OCI-LY3 (cell line): ENCODE measurements at regions not wholly inside any gene's neighbourhood (a gene's known extent, or its start where the extent isn't known, plus 50 kb on each side); places are given as distances from the start of the nearest gene placed in this dataset.

Source experiments
- H2AFZ ChIP-seq: fragments of 200-600, 300-600 bp; shearing (Covaris generic); 2 replicates; pipeline ENCODE4 v1.6.0; 2014; ENCODE audit warnings: antibody characterized with exemption, low read depth, low read length
- H3K27ac ChIP-seq: fragments of 200-600, 300-600 bp; sonication (generic); 2 replicates; pipeline ENCODE4 v1.5.1; 2014; ENCODE audit warnings: mild to moderate bottlenecking, low read length, moderate library complexity, mixed read lengths
- H3K27me3 ChIP-seq: fragments of 200-600, 300-600 bp; sonication (generic); 2 replicates; pipeline ENCODE4 v1.6.1; 2014; ENCODE audit warnings: low read depth, low read length, mixed read lengths
- H3K36me3 ChIP-seq: fragments of 200-600, 300-600 bp; sonication (generic); replicated peaks from 2 replicates; pipeline ENCODE3; 2014; ENCODE audit warnings: low read depth, low read length, mixed read lengths
- H3K4me1 ChIP-seq: fragments of 300-600, 200-600 bp; sonication (generic); 2 replicates; pipeline ENCODE4 v1.6.1; 2014; ENCODE audit warnings: low read length, mixed read lengths
- H3K4me2 ChIP-seq: fragments of 200-600, 300-600 bp; sonication (generic); 2 replicates; pipeline ENCODE4 v1.6.1; 2014; ENCODE audit warnings: low read length, mixed read lengths
- H3K4me3 ChIP-seq: fragments of 300-600, 200-600 bp; sonication (generic); 2 replicates; pipeline ENCODE4 v1.5.1; 2014; ENCODE audit warnings: antibody characterized with exemption, mild to moderate bottlenecking, low read length, moderate library complexity
- H3K79me2 ChIP-seq: fragments of 300-600, 200-600 bp; shearing (Covaris generic); 2 replicates; pipeline ENCODE4 v1.6.1; 2014; ENCODE audit warnings: mild to moderate bottlenecking, low read length, mixed read lengths
- H3K9ac ChIP-seq: fragments of 300-600, 200-600 bp; shearing (Covaris generic); 2 replicates; pipeline ENCODE4 v1.6.0; 2014; ENCODE audit warnings: mild to moderate bottlenecking, low read length, moderate library complexity
- H3K9me3 ChIP-seq: fragments of 200-600, 300-600 bp; shearing (Covaris generic); 2 replicates; pipeline ENCODE4 v1.6.1; 2014; ENCODE audit warnings: low read length, mixed read lengths; ENCODE audit not compliant: insufficient read depth
- H4K20me1 ChIP-seq: fragments of 200-600, 300-600 bp; sonication (generic); 2 replicates; pipeline ENCODE4 v1.6.1; 2016; ENCODE audit warnings: low read length, mixed read lengths; ENCODE audit not compliant: insufficient read depth
- CTCF ChIP-seq: fragments of 200-600, 300-600 bp; sonication (generic); IDR thresholded peaks from 2 replicates; pipeline ENCODE4 v1.5.1; 2014; ENCODE audit warnings: antibody characterized with exemption, low read length, low read depth
- EZH2phosphoT487 ChIP-seq: fragments of 200-600 bp; shearing (Covaris generic); IDR thresholded peaks from 2 replicates; pipeline ENCODE4 v1.6.1; 2018; ENCODE audit warnings: antibody characterized with exemption, mixed run types, low read depth

GRCh38 chr9:20016611-20017010 lies 227.8 kb upstream of the SLC24A2 start:
- Histone ChIP-seq H3K4me2 (no peak overlapping the region), H3K27ac (no peak overlapping the region)
- TF ChIP-seq EZH2phosphoT487 (no peak), CTCF (no peak)

GRCh38 chr9:20015427-20015931 lies 226.6 kb upstream of the SLC24A2 start:
- no peak for TF ChIP-seq EZH2phosphoT487
- no peak for TF ChIP-seq CTCF
- Histone ChIP-seq H3K9ac (no peak overlapping the region), H3K79me2 (no peaks in the 10 kb centered on the region), H3K27ac (no peak overlapping the region), H2AFZ (no peak overlapping the region), H3K4me1 (no peaks in the 10 kb centered on the region), H4K20me1 (no peaks in the 10 kb centered on the region), H3K4me2 (no peak overlapping the region), H3K4me3 (no peak overlapping the region), H3K36me3 (no peaks in the 10 kb centered on the region), H3K9me3 (no peaks in the 10 kb centered on the region), H3K27me3 (no peaks in the 10 kb centered on the region)

More at GRCh38 chr9:20016611-20017010, 227.8 kb upstream of the SLC24A2 start:
- Histone ChIP-seq H4K20me1 (no peaks in the 10 kb centered on the region), H3K9ac (no peak overlapping the region), H3K9me3 (no peaks in the 10 kb centered on the region), H3K27me3 (no peaks in the 10 kb centered on the region), H2AFZ (no peak overlapping the region), H3K4me1 (no peaks in the 10 kb centered on the region), H3K36me3 (no peaks in the 10 kb centered on the region), H3K4me3 (no peak overlapping the region), H3K79me2 (no peaks in the 10 kb centered on the region)

GRCh38 chr9:20014168-20014567 lies 225.3 kb upstream of the SLC24A2 start:
- Histone ChIP-seq H3K9ac (no peak overlapping the region), H3K4me1 (no peaks in the 10 kb centered on the region), H4K20me1 (no peaks in the 10 kb centered on the region), H3K4me3 (no peak overlapping the region), H3K27ac (no peak overlapping the region), H3K27me3 (no peaks in the 10 kb centered on the region), H3K79me2 (no peaks in the 10 kb centered on the region), H2AFZ (no peak overlapping the region), H3K9me3 (no peaks in the 10 kb centered on the region), H3K4me2 (no peak overlapping the region), H3K36me3 (no peaks in the 10 kb centered on the region)
- TF ChIP-seq CTCF (no peak), EZH2phosphoT487 (no peak)

- no peak overlapping the region for H3K27ac ChIP-seq
- no peaks in the 10 kb centered on the region for H3K9me3 ChIP-seq
- no peak overlapping the region for H3K4me3 ChIP-seq
- no peaks in the 10 kb centered on the region for H3K36me3 ChIP-seq
- no peaks in the 10 kb centered on the region for H4K20me1 ChIP-seq
- no peaks in the 10 kb centered on the region for H3K79me2 ChIP-seq
- H3K27me3 ChIP-seq: no peaks in the 10 kb centered on the region
- H3K9ac ChIP-seq: no peak overlapping the region
- no peak overlapping the region for H2AFZ ChIP-seq
- H3K4me1 ChIP-seq: no peaks in the 10 kb centered on the region
- no peak overlapping the region for H3K4me2 ChIP-seq
- TF ChIP-seq CTCF (no peak), EZH2phosphoT487 (no peak)
These were observed 223.4 kb upstream of the SLC24A2 start for GRCh38 chr9:20012232-20012631.
